Uterus (tissue), 3 donors: ENCODE measurements at regions not wholly inside any gene's neighbourhood (a gene's known extent, or its start where the extent isn't known, plus 50 kb on each side); places are given as distances from the start of the nearest gene placed in this dataset.

Experiments used
- DNase-seq, 2 donors: peaks; one replicate each; pipeline ENCODE4 v3.0.0-alpha.2; 2019 to 2020
- H3K27ac ChIP-seq, 2 donors: fragments of 200-600 bp; sonication (generic); 1 replicate in 1 of 2; 2 replicates in 1 of 2; pipeline ENCODE4 v1.5.1; 2016 to 2018
- H3K27me3 ChIP-seq, 2 donors: fragments of 200-600 bp; sonication (generic); one replicate each; pipeline ENCODE4 v1.5.1; 2018 to 2019; ENCODE audit warnings: control low read depth in 1 of 2
- H3K36me3 ChIP-seq, 2 donors: fragments of 200-600 bp; sonication (generic); one replicate each; pipeline ENCODE4 v1.5.1; 2019; ENCODE audit warnings: control low read depth in 1 of 2
- H3K4me1 ChIP-seq, 2 donors: fragments of 200-600 bp; sonication (generic); one replicate each; pipeline ENCODE4 v1.5.1; 2018 to 2019; ENCODE audit warnings: control low read depth in 1 of 2
- H3K4me3 ChIP-seq, 2 donors: fragments of 200-600 bp; sonication (generic); 1 replicate in 1 of 2; 2 replicates in 1 of 2; pipeline ENCODE4 v1.5.1; 2018 to 2019; ENCODE audit warnings: mild to moderate bottlenecking in 1 of 2
- H3K9me3 ChIP-seq, 2 donors: fragments of 200-600 bp; sonication (generic); one replicate each; pipeline ENCODE4 v1.5.1; 2019; ENCODE audit warnings: control low read depth in 1 of 2
- POLR2A ChIP-seq, 2 donors: fragments of 450-650 bp; IDR thresholded peaks; one replicate each; pipeline ENCODE4 v1.6.1; 2016; ENCODE audit warnings: antibody characterized with exemption in 2 of 2, mild to moderate bottlenecking in 1 of 2, moderate library complexity in 1 of 2
- intact Hi-C: fragments of 100-400 bp; cut with DNase I; formaldehyde crosslinking; loops from one replicate; pipeline ENCODE4 v1.15.1; 2023; ENCODE audit warnings: low total_unique reads
- TF ChIP-seq, protein P1 (sequence below), 4 experiments: fragments of 200-600 bp in 2 of 4; fragments of 450-650 bp in 2 of 4; sonication (generic) in 2 of 4; IDR thresholded peaks; one replicate each; pipeline ENCODE4 v1.5.1; 2016 to 2019; ENCODE audit warnings: antibody characterized with exemption in 4 of 4, mild to moderate bottlenecking in 2 of 4, moderate library complexity in 1 of 4
- donor health status: DM: yes; HTN: yes; CAD: no.

- intact Hi-C loops, result no loop called here
- Histone ChIP-seq H3K27me3 (no peaks in the 10 kb centered on the region), H3K36me3 (no peaks in the 10 kb centered on the region), H3K4me3 (no peak overlapping the region), H3K27ac (no peak overlapping the region), H3K9me3 (no peaks in the 10 kb centered on the region), H3K4me1 (no peaks in the 10 kb centered on the region)
- no peak for TF ChIP-seq POLR2A (IDR thresholded peaks at IDR 0.05)
- TF ChIP-seq, protein P1, sequence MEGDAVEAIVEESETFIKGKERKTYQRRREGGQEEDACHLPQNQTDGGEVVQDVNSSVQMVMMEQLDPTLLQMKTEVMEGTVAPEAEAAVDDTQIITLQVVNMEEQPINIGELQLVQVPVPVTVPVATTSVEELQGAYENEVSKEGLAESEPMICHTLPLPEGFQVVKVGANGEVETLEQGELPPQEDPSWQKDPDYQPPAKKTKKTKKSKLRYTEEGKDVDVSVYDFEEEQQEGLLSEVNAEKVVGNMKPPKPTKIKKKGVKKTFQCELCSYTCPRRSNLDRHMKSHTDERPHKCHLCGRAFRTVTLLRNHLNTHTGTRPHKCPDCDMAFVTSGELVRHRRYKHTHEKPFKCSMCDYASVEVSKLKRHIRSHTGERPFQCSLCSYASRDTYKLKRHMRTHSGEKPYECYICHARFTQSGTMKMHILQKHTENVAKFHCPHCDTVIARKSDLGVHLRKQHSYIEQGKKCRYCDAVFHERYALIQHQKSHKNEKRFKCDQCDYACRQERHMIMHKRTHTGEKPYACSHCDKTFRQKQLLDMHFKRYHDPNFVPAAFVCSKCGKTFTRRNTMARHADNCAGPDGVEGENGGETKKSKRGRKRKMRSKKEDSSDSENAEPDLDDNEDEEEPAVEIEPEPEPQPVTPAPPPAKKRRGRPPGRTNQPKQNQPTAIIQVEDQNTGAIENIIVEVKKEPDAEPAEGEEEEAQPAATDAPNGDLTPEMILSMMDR (IDR thresholded peaks at IDR 0.05), result no peak
- DNase-seq, result no peak
These were observed 1930.8 kb downstream of the C4orf33 start for GRCh38 chr4:131026771-131027170.

GRCh38 chr4:131044368-131044767, 1948.4 kb downstream of the C4orf33 start:
- H3K36me3 ChIP-seq, result peaks cover 0 to under 1% of the 10 kb centered on the region in 2 donors
- no peaks in the 10 kb centered on the region for H3K27me3 ChIP-seq
- no peaks in the 10 kb centered on the region for H3K9me3 ChIP-seq
- intact Hi-C loops, result no loop called here
- H3K4me1 ChIP-seq, result no peaks in the 10 kb centered on the region
- H3K4me3 ChIP-seq, result no peak overlapping the region
- DNase-seq, result no peak
- no peak overlapping the region for H3K27ac ChIP-seq
- TF ChIP-seq, protein P1 (IDR thresholded peaks at IDR 0.05), result no peak
- TF ChIP-seq POLR2A (IDR thresholded peaks at IDR 0.05), result no peak

DNA sequence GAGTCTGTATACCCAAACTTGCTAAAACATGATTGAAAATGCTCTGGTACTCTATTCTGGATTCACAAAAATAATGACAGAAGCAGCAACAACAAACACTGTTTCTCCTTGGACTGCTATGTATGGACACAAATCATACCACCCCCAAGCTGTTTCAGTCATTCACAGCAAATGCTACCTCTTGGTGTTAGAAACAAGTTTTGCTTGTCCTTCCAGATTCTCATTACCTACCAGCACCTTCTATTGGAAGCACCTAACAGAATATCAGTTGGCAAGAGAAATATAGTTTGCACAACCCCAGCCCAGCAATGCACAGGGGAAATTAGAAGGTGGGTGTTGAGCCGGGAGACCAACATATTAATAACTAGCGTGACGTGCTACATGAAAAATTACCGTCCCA, 1950.9 kb downstream of the C4orf33 start:
- no peaks in the 10 kb centered on the region for H3K9me3 ChIP-seq
- DNase-seq, result no peak
- no peak overlapping the region for H3K4me3 ChIP-seq
- intact Hi-C loops, result no loop called here
- H3K36me3 ChIP-seq, result peaks cover 0 to 3% of the 10 kb centered on the region in 2 donors
- H3K27me3 ChIP-seq, result no peaks in the 10 kb centered on the region
- TF ChIP-seq, protein P1 (IDR thresholded peaks at IDR 0.05), result no peak
- TF ChIP-seq POLR2A (IDR thresholded peaks at IDR 0.05), result no peak
- no peaks in the 10 kb centered on the region for H3K4me1 ChIP-seq
- no peak overlapping the region for H3K27ac ChIP-seq

DNA sequence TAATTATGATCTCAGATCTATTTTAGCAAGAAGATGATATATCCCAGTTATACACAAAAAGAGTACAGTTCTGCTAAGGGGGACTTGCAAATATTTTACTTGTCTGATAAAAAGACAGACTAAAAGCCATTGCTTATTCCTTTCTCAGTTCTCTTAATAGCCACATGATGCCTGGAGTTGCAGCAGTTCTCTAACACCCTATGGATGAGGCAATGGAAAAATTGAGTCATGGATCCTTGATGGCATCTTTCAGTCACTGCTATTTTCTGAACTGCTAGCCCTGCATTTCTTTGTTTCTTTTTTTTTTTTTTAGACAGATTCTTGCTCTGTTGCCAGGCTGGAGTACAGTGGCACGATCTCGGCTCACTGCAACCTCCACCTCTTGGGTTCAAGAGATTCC, 1956.7 kb downstream of the C4orf33 start:
- intact Hi-C loops, result no loop called here

DNA sequence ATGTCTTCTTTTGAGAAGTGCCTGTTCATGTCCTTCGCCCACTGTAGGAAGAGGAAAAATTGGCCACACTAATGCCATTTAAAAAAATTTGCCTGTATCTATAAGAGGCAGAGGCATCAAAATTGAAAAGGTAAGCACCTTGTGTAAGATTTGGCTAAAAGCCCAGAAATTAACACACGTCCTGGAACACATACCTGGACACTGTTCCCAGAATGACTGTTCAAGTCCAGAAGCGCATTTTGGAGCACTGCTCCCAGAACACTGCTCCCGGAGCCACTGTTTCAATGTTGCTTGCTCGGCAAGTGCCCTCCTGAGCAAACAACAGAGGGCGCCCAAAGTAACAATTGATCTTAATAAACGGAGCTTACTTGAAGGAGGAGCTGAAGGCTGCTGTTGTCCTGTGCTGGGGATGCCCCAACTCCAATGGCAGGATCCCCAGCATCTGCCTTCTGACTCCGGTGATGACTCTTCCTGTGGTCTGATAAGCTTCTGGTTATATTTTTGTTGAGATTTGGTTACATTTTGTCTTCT, 1958.6 kb downstream of the C4orf33 start:
- intact Hi-C loops, result no loop called here
- DNase-seq, result no peak
- H3K27me3 ChIP-seq, result no peaks in the 10 kb centered on the region
- no peak for TF ChIP-seq POLR2A (IDR thresholded peaks at IDR 0.05)
- TF ChIP-seq, protein P1 (IDR thresholded peaks at IDR 0.05), result no peak
- no peak overlapping the region for H3K27ac ChIP-seq
- H3K36me3 ChIP-seq, result peaks cover 0 to under 1% of the 10 kb centered on the region in 2 donors
- no peak overlapping the region for H3K4me3 ChIP-seq
- no peaks in the 10 kb centered on the region for H3K9me3 ChIP-seq
- H3K4me1 ChIP-seq, result no peaks in the 10 kb centered on the region

More for the DNA sequence above, 1956.7 kb downstream of the C4orf33 start:
- DNase-seq, result no peak
- Histone ChIP-seq H3K4me1 (no peaks in the 10 kb centered on the region), H3K4me3 (no peak overlapping the region), H3K27ac (no peak overlapping the region), H3K27me3 (no peaks in the 10 kb centered on the region), H3K36me3 (peaks cover 0 to 3% of the 10 kb centered on the region in 2 donors), H3K9me3 (no peaks in the 10 kb centered on the region)
- TF ChIP-seq, protein P1 (IDR thresholded peaks at IDR 0.05), result no peak
- TF ChIP-seq POLR2A (IDR thresholded peaks at IDR 0.05), result no peak
